Fibroblast of mammary gland (primary cell): ENCODE measurements at regions not wholly inside any gene's neighbourhood (a gene's known extent, or its start where the extent isn't known, plus 50 kb on each side); places are given as distances from the start of the nearest gene placed in this dataset.

Experiments used
- DNase-seq: peaks from one replicate; pipeline ENCODE4 v3.0.0-alpha.2; 2010; ENCODE audit warnings: low read depth
- H3K4me3 ChIP-seq: 2 replicates; pipeline ENCODE4 v1.5.1; 2011; ENCODE audit warnings: low read depth, mild to moderate bottlenecking, low read length, moderate library complexity; ENCODE audit not compliant: control insufficient read depth
- TF ChIP-seq, protein P1 (sequence below): conservative IDR thresholded peaks from 2 replicates; pipeline ENCODE4 v1.5.1; 2011; ENCODE audit warnings: low read depth, low read length, inconsistent platforms; ENCODE audit not compliant: control insufficient read depth, insufficient read depth

DNA sequence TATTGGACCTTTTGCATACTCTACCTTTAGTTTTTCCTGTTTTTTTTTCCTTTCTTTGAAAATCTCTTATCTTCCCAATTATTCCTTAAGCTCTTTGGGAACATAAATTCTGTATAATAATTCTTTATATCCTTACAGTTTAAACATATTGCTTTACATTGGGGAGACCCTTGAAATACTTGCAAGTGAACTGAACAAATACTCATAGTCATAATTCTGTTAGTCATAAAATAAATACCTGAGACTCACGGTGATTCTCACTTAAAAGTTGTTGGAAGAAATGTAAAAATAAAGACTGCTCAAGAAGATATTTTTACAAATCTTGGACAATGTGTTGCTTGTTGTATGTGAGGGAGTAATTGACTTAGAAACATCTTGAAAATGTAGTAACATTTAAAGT lies 515.2 kb upstream of the POT1 start:
- H3K4me3 ChIP-seq = no peak overlapping the region
- DNase-seq = no peak
- TF ChIP-seq, protein P1, sequence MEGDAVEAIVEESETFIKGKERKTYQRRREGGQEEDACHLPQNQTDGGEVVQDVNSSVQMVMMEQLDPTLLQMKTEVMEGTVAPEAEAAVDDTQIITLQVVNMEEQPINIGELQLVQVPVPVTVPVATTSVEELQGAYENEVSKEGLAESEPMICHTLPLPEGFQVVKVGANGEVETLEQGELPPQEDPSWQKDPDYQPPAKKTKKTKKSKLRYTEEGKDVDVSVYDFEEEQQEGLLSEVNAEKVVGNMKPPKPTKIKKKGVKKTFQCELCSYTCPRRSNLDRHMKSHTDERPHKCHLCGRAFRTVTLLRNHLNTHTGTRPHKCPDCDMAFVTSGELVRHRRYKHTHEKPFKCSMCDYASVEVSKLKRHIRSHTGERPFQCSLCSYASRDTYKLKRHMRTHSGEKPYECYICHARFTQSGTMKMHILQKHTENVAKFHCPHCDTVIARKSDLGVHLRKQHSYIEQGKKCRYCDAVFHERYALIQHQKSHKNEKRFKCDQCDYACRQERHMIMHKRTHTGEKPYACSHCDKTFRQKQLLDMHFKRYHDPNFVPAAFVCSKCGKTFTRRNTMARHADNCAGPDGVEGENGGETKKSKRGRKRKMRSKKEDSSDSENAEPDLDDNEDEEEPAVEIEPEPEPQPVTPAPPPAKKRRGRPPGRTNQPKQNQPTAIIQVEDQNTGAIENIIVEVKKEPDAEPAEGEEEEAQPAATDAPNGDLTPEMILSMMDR = no peak

DNA sequence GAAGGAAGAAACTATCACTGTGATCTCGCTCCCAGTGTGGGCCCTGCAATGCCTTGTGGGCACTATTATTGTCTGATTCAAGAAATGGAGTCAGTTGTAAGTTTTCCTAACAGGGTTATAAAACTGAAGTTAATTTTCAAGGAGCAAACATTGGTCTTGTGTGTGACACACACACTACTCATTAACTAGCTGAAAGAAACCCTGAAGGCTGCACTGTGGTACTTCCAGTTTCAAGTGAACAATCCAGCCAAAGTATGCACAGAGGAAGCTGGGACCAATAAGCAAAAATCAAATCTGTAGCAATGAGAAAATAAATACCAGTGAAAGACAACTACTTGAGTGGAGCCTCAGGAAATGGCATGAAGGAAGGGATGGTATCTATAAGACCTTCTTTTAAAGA lies 506.6 kb upstream of the POT1 start:
- no peak overlapping the region for H3K4me3 ChIP-seq
- DNase-seq = no peak
- TF ChIP-seq, protein P1 = no peak

DNA sequence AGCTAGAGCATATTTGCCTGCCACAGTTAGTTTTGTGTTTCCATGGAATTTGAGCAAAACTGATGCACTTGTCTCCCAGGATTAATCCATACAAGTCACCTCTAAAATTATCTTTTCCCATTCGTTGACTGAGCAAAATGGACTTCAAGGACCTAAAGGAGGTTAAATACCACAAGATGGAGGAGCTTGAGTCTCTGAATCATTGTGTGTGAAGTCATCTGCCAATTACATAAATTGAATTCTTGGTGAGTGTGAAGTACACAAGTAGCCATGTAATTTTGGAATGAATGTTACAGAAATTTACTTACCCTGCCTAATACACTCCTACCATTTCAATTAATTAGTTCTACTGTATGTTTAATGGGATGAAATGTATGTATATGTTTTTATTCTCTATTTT lies 501.7 kb upstream of the POT1 start:
- TF ChIP-seq, protein P1 = no peak
- DNase-seq = no peak
- H3K4me3 ChIP-seq = no peak overlapping the region

DNA sequence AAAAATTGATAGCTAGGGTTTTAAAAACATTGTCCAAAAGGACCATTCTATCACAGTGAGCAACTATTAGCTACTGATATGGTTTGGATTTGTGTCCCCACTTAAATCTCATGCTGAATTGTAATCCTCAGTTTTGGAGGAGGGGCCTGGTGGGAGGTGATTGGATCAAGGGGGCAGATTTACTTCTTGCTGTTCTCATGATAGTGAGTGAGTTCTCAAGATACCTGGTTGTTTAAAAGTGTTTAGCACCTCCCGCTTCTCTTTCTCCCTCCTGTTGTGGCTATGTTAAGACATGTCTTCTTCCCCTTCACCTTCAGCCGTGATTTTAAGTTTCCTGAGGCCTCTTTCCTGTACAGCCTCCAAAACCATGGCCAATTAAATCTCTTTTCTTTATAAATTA lies 500.4 kb upstream of the POT1 start:
- DNase-seq = no peak
- no peak overlapping the region for H3K4me3 ChIP-seq
- TF ChIP-seq, protein P1 = no peak

DNA sequence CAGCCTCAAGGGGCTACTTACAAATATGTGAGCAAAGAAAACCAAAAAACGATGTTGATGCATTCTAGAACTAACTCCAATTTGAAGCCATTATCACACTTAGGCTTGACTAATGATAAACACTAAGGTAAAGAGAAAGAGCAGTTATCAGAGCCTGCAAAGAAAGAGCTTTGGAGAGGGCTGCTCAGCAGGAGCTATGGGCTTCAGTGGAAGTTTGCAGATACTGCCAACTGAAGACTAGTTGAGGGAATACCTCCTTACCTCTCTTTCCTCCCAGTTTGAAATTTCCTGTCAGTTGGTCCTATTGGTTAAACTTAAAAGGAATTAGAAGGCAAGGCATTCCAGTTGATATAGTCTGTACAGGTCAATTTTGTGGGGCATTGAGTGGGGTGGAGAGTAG lies 498.1 kb upstream of the POT1 start:
- TF ChIP-seq, protein P1 = no peak

DNA sequence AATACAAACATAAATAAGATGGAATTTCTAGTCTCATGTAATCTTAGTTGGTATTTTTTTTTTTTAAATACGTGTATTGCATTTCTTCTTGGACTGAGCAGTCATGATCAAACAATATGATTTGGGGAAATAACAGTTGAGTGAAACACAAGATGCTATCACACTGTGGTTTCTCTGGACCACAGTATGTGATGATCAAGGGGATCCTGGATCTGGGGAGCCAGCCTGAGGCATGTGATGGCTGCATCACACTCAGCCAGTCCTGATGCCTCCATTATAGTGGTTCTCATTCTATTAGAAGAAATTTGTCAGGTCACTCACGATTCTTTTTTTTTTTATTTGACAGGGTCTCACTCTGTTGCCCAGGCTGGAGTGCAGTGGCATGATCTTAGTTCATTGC lies 495.9 kb upstream of the POT1 start:
- DNase-seq = no peak
- TF ChIP-seq, protein P1 = no peak

More for the DNA sequence above, 498.1 kb upstream of the POT1 start:
- H3K4me3 ChIP-seq = no peak overlapping the region
- DNase-seq = no peak

DNA sequence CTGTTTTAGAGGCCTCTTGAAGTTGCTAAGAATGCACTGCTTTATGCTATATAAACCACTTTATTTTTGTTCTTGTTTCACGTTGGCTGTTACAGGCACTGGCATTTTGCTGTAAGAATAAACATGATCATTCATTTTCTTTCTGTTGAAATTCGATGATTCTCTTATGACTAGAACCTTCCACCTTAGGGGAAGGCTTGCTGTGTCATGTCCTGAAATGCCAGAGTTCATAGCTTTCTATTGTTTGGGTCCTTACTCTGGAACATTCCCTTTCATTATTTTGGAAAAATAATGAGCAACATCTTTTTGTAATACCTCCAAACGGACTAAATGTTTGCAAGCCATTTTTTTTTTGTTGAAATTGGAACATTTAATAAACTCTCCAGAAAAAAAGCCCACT lies 495.1 kb upstream of the POT1 start:
- no peak overlapping the region for H3K4me3 ChIP-seq
- DNase-seq = peak; percentile 1
- TF ChIP-seq, protein P1 = no peak

More for the DNA sequence above, 495.9 kb upstream of the POT1 start:
- H3K4me3 ChIP-seq = no peak overlapping the region
